Thyroid gland (tissue), 4 donors: ENCODE measurements at regions not wholly inside any gene's neighbourhood (a gene's known extent, or its start where the extent isn't known, plus 50 kb on each side); places are given as distances from the start of the nearest gene placed in this dataset.

Source experiments
- DNase-seq, 2 donors: peaks; one replicate each; pipeline ENCODE4 v3.0.0-alpha.2; 2019
- H3K27ac ChIP-seq, 3 donors: fragments of 200-600 bp; sonication (generic); 1 replicate in 2 of 3; 2 replicates in 1 of 3; pipeline ENCODE4 v1.5.1; 2016 to 2019; ENCODE audit warnings: mild to moderate bottlenecking in 1 of 3, moderate library complexity in 1 of 3
- H3K27me3 ChIP-seq: fragments of 200-600 bp; sonication (generic); one replicate; pipeline ENCODE4 v1.5.1; 2019
- H3K36me3 ChIP-seq, 2 donors: fragments of 200-600 bp; sonication (generic); one replicate each; pipeline ENCODE4 v1.5.1; 2016 to 2019
- H3K4me1 ChIP-seq, 2 donors: fragments of 200-600 bp; sonication (generic); one replicate each; pipeline ENCODE4 v1.5.1; 2017 to 2019
- H3K4me3 ChIP-seq, 3 donors: fragments of 200-600 bp; sonication (generic); replicated peaks in 1 of 3; 1 replicate in 2 of 3; 2 replicates in 1 of 3; pipeline ENCODE4 v1.5.1; 2016; ENCODE audit warnings: mild to moderate bottlenecking in 1 of 3
- H3K9me3 ChIP-seq: fragments of 200-600 bp; sonication (generic); one replicate; pipeline ENCODE4 v1.5.1; 2017
- POLR2A ChIP-seq, 2 donors: fragments of 450-650 bp; IDR thresholded peaks; one replicate each; pipeline ENCODE4 v1.6.1; 2017; ENCODE audit warnings: antibody characterized with exemption in 2 of 2, mild to moderate bottlenecking in 2 of 2, moderate library complexity in 1 of 2
- WGBS, 2 donors: methylation state at CpG; one replicate each; pipeline ENCODE4 v1.1.5; 2017; 5-methylcytosine and 5-hydroxymethylcytosine counted together
- intact Hi-C: fragments of 100-400 bp; cut with DNase I; formaldehyde crosslinking; loops from one replicate; pipeline ENCODE4 v1.15.1; 2023
- TF ChIP-seq, protein P1 (sequence below), 6 experiments: fragments of 200-600 bp in 3 of 6; fragments of 450-650 bp in 3 of 6; sonication (generic) in 3 of 6; IDR thresholded peaks; one replicate each; pipeline ENCODE4 v1.5.1; 2016 to 2019; ENCODE audit warnings: antibody characterized with exemption in 6 of 6, mild to moderate bottlenecking in 2 of 6, inconsistent platforms in 1 of 6, moderate library complexity in 1 of 6

DNA sequence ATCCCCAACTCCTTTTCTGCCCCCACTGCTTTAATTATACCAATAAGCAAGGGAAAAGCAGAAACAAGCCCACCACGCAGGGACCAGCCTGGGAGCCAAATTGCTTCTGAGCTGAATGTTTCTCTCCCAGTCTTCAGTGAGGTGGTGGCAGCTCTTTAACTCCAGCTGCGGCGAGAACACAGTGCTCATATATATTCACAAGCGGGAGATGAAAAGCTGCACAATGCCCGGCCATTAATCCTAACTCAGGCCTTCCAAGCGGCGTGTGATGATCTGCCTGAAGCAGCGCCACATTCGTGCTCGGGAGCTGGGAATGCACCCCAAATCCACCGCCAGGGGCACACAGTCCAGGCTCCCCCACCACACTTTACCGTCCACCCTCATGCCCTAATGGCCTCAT, 203.7 kb upstream of the SDK2 start:
- intact Hi-C loops, result no loop called here
- TF ChIP-seq, protein P1, sequence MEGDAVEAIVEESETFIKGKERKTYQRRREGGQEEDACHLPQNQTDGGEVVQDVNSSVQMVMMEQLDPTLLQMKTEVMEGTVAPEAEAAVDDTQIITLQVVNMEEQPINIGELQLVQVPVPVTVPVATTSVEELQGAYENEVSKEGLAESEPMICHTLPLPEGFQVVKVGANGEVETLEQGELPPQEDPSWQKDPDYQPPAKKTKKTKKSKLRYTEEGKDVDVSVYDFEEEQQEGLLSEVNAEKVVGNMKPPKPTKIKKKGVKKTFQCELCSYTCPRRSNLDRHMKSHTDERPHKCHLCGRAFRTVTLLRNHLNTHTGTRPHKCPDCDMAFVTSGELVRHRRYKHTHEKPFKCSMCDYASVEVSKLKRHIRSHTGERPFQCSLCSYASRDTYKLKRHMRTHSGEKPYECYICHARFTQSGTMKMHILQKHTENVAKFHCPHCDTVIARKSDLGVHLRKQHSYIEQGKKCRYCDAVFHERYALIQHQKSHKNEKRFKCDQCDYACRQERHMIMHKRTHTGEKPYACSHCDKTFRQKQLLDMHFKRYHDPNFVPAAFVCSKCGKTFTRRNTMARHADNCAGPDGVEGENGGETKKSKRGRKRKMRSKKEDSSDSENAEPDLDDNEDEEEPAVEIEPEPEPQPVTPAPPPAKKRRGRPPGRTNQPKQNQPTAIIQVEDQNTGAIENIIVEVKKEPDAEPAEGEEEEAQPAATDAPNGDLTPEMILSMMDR (IDR thresholded peaks at IDR 0.05), result no peak
- no peak for TF ChIP-seq POLR2A (IDR thresholded peaks at IDR 0.05)
- Histone ChIP-seq H3K36me3 (no peaks in the 10 kb centered on the region), H3K4me3 (no peak overlapping the region), H3K27ac (no peak overlapping the region), H3K4me1 (no peaks in the 10 kb centered on the region), H3K9me3 (no peaks in the 10 kb centered on the region), H3K27me3 (no peaks in the 10 kb centered on the region)
- 89 to 93% methylated on average over 12 of the region's 12 CpGs for WGBS, 2 donors
- DNase-seq, result no peak

DNA sequence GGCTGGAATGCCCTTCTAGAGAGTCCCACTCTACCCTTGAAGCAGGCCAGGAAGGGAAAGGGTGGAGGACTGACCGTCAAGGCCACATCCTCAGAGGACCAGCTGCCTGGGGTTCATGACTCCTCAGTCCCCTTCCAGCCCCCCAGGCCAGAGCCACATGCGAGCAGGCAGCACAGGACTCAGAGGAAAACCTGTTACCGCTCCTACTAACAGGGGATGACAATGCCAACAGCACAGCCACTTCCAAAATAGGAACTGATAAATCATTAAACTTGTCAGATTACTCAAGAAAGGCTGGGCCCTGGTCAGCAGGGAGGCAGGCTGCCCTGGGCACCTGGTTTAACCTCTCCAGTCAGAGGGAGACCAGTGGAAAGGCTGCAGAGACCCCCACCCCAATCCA, 206.2 kb upstream of the SDK2 start:
- no peak overlapping the region for H3K4me3 ChIP-seq
- no peaks in the 10 kb centered on the region for H3K4me1 ChIP-seq
- H3K27me3 ChIP-seq, result no peaks in the 10 kb centered on the region
- WGBS, 2 donors, result 74 to 83% methylated on average over 3 of the region's 3 CpGs
- H3K9me3 ChIP-seq, result no peaks in the 10 kb centered on the region
- no peak overlapping the region for H3K27ac ChIP-seq
- H3K36me3 ChIP-seq, result no peaks in the 10 kb centered on the region
- intact Hi-C loops, result no loop called here
- DNase-seq, result no peak
- TF ChIP-seq, protein P1 (IDR thresholded peaks at IDR 0.05), result no peak
- TF ChIP-seq POLR2A (IDR thresholded peaks at IDR 0.05), result no peak

DNA sequence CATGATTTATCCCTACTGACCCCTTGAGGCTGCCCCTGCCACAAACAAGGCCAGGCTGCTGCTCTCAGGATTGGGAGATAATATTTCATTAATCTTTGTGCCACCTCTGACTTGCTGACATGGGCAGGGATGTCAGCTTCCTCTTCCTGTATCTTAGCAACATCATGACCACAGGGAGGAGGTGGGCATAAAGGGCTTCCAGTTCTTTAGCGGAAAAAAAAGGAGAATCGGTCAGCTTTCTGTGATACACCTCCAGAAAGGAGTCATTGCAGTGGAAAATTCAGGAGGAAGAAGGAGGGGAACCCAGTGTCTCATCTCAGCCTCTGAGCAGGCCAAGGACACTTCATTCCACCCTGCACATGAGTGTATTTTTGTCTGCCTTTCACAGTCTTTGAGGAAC, 206.8 kb upstream of the SDK2 start:
- H3K27me3 ChIP-seq, result no peaks in the 10 kb centered on the region
- no peak overlapping the region for H3K27ac ChIP-seq
- 72 to 84% methylated on average over 2 of the region's 2 CpGs for WGBS, 2 donors
- no peaks in the 10 kb centered on the region for H3K9me3 ChIP-seq
- no peak for TF ChIP-seq POLR2A (IDR thresholded peaks at IDR 0.05)
- TF ChIP-seq, protein P1 (IDR thresholded peaks at IDR 0.05), result no peak
- H3K36me3 ChIP-seq, result no peaks in the 10 kb centered on the region
- DNase-seq, result no peak
- no peak overlapping the region for H3K4me3 ChIP-seq
- intact Hi-C loops, result no loop called here
- no peaks in the 10 kb centered on the region for H3K4me1 ChIP-seq

DNA sequence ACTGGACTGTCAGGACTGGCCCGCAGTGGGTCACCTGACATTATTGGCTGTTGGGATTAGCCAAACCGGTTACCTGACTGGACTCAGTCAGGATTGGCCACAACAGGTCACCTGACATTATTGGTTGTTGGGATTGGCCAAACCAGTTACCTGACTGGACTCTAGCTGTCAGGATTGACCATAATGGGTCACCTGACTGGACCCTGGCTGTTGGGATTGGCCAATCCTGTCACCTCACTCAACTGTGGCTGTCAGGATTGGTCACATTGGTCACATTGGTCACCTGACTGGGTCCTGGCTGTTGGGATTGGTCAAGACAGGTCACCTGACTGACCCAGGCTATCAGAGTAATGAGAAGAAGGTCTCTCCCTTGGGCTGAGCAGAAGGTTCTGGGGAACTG, 207.7 kb upstream of the SDK2 start:
- Histone ChIP-seq H3K36me3 (no peaks in the 10 kb centered on the region), H3K4me3 (no peak overlapping the region), H3K27ac (no peak overlapping the region), H3K27me3 (no peaks in the 10 kb centered on the region), H3K4me1 (no peaks in the 10 kb centered on the region), H3K9me3 (no peaks in the 10 kb centered on the region)
- 80 to 93% methylated on average over 1 to 2 of the region's 2 CpGs for WGBS, 2 donors
- no peak for DNase-seq
- TF ChIP-seq POLR2A (IDR thresholded peaks at IDR 0.05), result no peak
- TF ChIP-seq, protein P1 (IDR thresholded peaks at IDR 0.05), result no peak
- intact Hi-C loops, result no loop called here

DNA sequence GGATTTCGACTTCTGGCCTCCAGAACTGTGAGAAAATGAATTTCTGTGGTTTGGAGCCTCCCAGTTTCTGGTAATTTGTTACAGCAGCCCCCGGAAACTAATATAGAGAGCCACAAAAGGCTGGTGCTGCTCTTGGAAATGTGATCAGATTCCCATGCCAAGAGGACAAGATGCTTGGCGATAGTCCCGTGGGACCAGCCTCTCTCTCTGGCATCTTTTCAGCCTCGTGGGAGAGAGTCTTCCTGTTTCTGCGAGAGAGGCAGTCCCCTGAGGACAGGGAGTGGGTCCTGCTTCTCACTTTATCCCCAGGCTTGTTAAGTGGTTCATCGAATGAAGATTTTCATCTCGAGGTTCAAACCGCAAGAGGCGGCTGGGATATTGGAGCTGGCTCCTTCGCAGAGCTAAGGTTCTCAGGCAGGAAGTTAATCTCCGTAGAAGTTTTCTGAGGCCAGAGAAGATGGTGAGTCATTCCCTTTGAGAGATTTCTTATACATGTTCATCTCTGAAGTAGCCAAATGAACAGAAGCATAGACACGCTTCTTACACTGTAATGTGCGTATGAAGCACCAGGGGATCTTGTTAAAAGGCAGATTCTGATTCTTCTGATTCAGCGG, 211.6 kb upstream of the SDK2 start:
- Histone ChIP-seq H3K4me1 (no peaks in the 10 kb centered on the region), H3K9me3 (no peaks in the 10 kb centered on the region), H3K36me3 (no peaks in the 10 kb centered on the region), H3K4me3 (no peak overlapping the region), H3K27ac (no peak overlapping the region), H3K27me3 (no peaks in the 10 kb centered on the region)
- TF ChIP-seq, protein P1 (IDR thresholded peaks at IDR 0.05), result no peak
- TF ChIP-seq POLR2A (IDR thresholded peaks at IDR 0.05), result no peak
- intact Hi-C loops, result no loop called here
- 81 to 84% methylated on average over 15 of the region's 15 CpGs for WGBS, 2 donors
- DNase-seq, result no peak
